OCI-LY7 (cell line): ENCODE measurements at regions not wholly inside any gene's neighbourhood (a gene's known extent, or its start where the extent isn't known, plus 50 kb on each side); places are given as distances from the start of the nearest gene placed in this dataset.

ENCODE experiments used
- BruUV-seq: library from RNA; stranded (reverse); fragments of 400-500 nt; replicated peaks from 2 replicates; lab custom pipeline; 2021; lab: Mats Ljungman, UMichigan
- CTCF ChIA-PET: fragments of 300-600 bp; sonication (Branson Sonifier 250); formaldehyde crosslinking; loops from one replicate; lab custom pipeline; 2022; ENCODE audit warnings: antibody characterized with exemption; ENCODE audit not compliant: unreplicated experiment; lab: Charles Lee
- POLR2A ChIA-PET: fragments of 300-600 bp; sonication (Branson Sonifier 250); formaldehyde crosslinking; loops from one replicate; lab custom pipeline; 2022; ENCODE audit warnings: antibody characterized with exemption; lab: Charles Lee
- DNase-seq: peaks from one replicate; pipeline ENCODE4 v3.0.0-alpha.2; 2015; ENCODE audit warnings: low spot score
- H2AFZ ChIP-seq: fragments of 200-600 bp; sonication (generic), shearing (Covaris generic); 2 replicates; pipeline ENCODE4 v1.6.1; 2014; ENCODE audit warnings: mild to moderate bottlenecking, antibody characterized with exemption, low read length, moderate library complexity
- H3K27ac ChIP-seq: fragments of 200-600 bp; sonication (generic); 2 replicates; pipeline ENCODE4 v1.5.1; 2014; ENCODE audit warnings: mixed run types, low read depth, mild to moderate bottlenecking, moderate library complexity, low read length, inconsistent platforms; ENCODE audit not compliant: poor library complexity, severe bottlenecking
- H3K36me3 ChIP-seq: fragments of 200-600 bp; sonication (generic); 2 replicates; pipeline ENCODE4 v1.6.1; 2014; ENCODE audit warnings: mild to moderate bottlenecking, antibody characterized with exemption, low read length, moderate library complexity, mixed read lengths; ENCODE audit not compliant: insufficient read depth
- H3K4me1 ChIP-seq: fragments of 200-600 bp; sonication (generic); 2 replicates; pipeline ENCODE4 v1.5.1; 2014; ENCODE audit warnings: mild to moderate bottlenecking, low read length; ENCODE audit not compliant: insufficient read depth, poor library complexity, severe bottlenecking
- H3K4me2 ChIP-seq: fragments of 200-600 bp; sonication (generic); 2 replicates; pipeline ENCODE4 v1.6.1; 2014; ENCODE audit warnings: mild to moderate bottlenecking, low read length
- H3K4me3 ChIP-seq: fragments of 200-600 bp; sonication (generic); 2 replicates; pipeline ENCODE4 v1.5.1; 2014; ENCODE audit warnings: mild to moderate bottlenecking, low read depth, low read length; ENCODE audit not compliant: poor library complexity, severe bottlenecking
- H3K79me2 ChIP-seq: fragments of 200-600 bp; sonication (generic); 2 replicates; pipeline ENCODE4 v1.6.1; 2016; ENCODE audit warnings: low read depth, mild to moderate bottlenecking, low read length, moderate library complexity, mixed read lengths; ENCODE audit not compliant: insufficient read depth
- H3K9me2 ChIP-seq: fragments of 200-600 bp; sonication (generic); 2 replicates; pipeline ENCODE4 v1.6.1; 2016; ENCODE audit warnings: mild to moderate bottlenecking, low read length, mixed read lengths; ENCODE audit not compliant: insufficient read depth
- H3K9me3 ChIP-seq: fragments of 200-600 bp; sonication (generic); 2 replicates; pipeline ENCODE4 v1.6.1; 2014; ENCODE audit warnings: mild to moderate bottlenecking, mixed run types, low read length, mixed read lengths
- H4K20me1 ChIP-seq: fragments of 200-600 bp; sonication (generic); 2 replicates; pipeline ENCODE4 v1.6.1; 2014; ENCODE audit warnings: mild to moderate bottlenecking, antibody characterized with exemption, low read length, moderate library complexity, mixed read lengths; ENCODE audit not compliant: insufficient read depth
- CTCF ChIP-seq: fragments of 200-600 bp; sonication (generic); conservative IDR thresholded peaks from 2 replicates; pipeline ENCODE4 v1.5.1; 2014; ENCODE audit warnings: mild to moderate bottlenecking, antibody characterized with exemption, low read length, moderate library complexity, mixed read lengths
- EZH2phosphoT487 ChIP-seq: fragments of 200-600 bp; sonication (generic); IDR thresholded peaks from 2 replicates; pipeline ENCODE4 v1.6.1; 2018; ENCODE audit warnings: low read depth, borderline replicate concordance, mild to moderate bottlenecking, mixed run types, antibody characterized with exemption, low read length, moderate library complexity, mixed read lengths
- intact Hi-C: fragments of 100-400 bp; cut with micrococcal nuclease; formaldehyde crosslinking; loops from one replicate; pipeline ENCODE4 v1.10.0; 2022; ENCODE audit not compliant: unreplicated experiment

- TF ChIP-seq EZH2phosphoT487 (no peak), CTCF (no peak)
- ChIA-PET CTCF (no interaction called here), POLR2A (no interaction called here)
- no peaks in the 10 kb centered on the region for H4K20me1 ChIP-seq
- DNase-seq = no peak
- no TSS peak for BruUV-seq
- H3K4me2 ChIP-seq = no peak overlapping the region
- H3K27ac ChIP-seq = no peak overlapping the region
- no peaks in the 10 kb centered on the region for H3K9me2 ChIP-seq
- H3K4me1 ChIP-seq = no peaks in the 10 kb centered on the region
- H3K79me2 ChIP-seq = no peaks in the 10 kb centered on the region
- H3K4me3 ChIP-seq = no peak overlapping the region
- H3K9me3 ChIP-seq = no peaks in the 10 kb centered on the region
- no peaks in the 10 kb centered on the region for H3K36me3 ChIP-seq
- H2AFZ ChIP-seq = no peak overlapping the region
- intact Hi-C loops = no loop called here
Observed at GRCh38 chr4:186789651-186790050, 66.0 kb upstream of the FAT1 start.

- Histone ChIP-seq H3K9me3 (no peaks in the 10 kb centered on the region), H3K4me3 (no peak overlapping the region), H3K4me2 (no peak overlapping the region), H2AFZ (no peak overlapping the region), H3K9me2 (no peaks in the 10 kb centered on the region), H3K4me1 (no peaks in the 10 kb centered on the region), H4K20me1 (no peaks in the 10 kb centered on the region), H3K27ac (no peak overlapping the region), H3K79me2 (no peaks in the 10 kb centered on the region), H3K36me3 (no peaks in the 10 kb centered on the region)
- ChIA-PET POLR2A (interaction anchor here (0.9 kb wide), 1 partner anchor 10 kb away, joined by 3 read pairs; no protein-coding TSS in a partner anchor), CTCF (no interaction called here)
- TF ChIP-seq EZH2phosphoT487 (no peak), CTCF (no peak)
- BruUV-seq = no TSS peak
- no peak for DNase-seq
- intact Hi-C loops = no loop called here
Observed at GRCh38 chr4:186790630-186791029, 67.0 kb upstream of the FAT1 start.

GRCh38 chr4:186792728-186793366, 69.2 kb upstream of the FAT1 start:
- no peaks in the 10 kb centered on the region for H3K79me2 ChIP-seq
- intact Hi-C loops = no loop called here
- H3K4me3 ChIP-seq = no peak overlapping the region
- no peak overlapping the region for H2AFZ ChIP-seq
- H4K20me1 ChIP-seq = no peaks in the 10 kb centered on the region
- no peak overlapping the region for H3K27ac ChIP-seq
- H3K4me1 ChIP-seq = no peaks in the 10 kb centered on the region
- no peak for DNase-seq
- no peaks in the 10 kb centered on the region for H3K36me3 ChIP-seq
- H3K9me2 ChIP-seq = no peaks in the 10 kb centered on the region
- no peaks in the 10 kb centered on the region for H3K9me3 ChIP-seq
- TF ChIP-seq CTCF = no peak
- no peak for TF ChIP-seq EZH2phosphoT487
- ChIA-PET CTCF (no interaction called here), POLR2A (interaction anchor here (0.6 to 1.0 kb wide), 2 partner anchors 45 to 730 kb away, joined by 3 read pairs; no protein-coding TSS in a partner anchor)
- no TSS peak for BruUV-seq
- H3K4me2 ChIP-seq = no peak overlapping the region
